Fibroblast of lung (primary cell): ENCODE measurements at regions not wholly inside any gene's neighbourhood (a gene's known extent, or its start where the extent isn't known, plus 50 kb on each side); places are given as distances from the start of the nearest gene placed in this dataset.

ENCODE experiments used
- EZH2 ChIP-seq: IDR thresholded peaks from 2 replicates; pipeline ENCODE4 v1.5.1; 2012; ENCODE audit warnings: low read length, control low read depth, mild to moderate bottlenecking; ENCODE audit errors: missing control alignments
- TF ChIP-seq, protein P1 (sequence below), 2 donors: IDR thresholded peaks in 1 of 2; conservative IDR thresholded peaks in 1 of 2; 1 replicate in 1 of 2; 2 replicates in 1 of 2; pipeline ENCODE4 v1.5.1; 2011 to 2012; ENCODE audit warnings: low read length in 2 of 2, control low read depth in 1 of 2, inconsistent platforms in 1 of 2, low read depth in 1 of 2, mild to moderate bottlenecking in 1 of 2

DNA sequence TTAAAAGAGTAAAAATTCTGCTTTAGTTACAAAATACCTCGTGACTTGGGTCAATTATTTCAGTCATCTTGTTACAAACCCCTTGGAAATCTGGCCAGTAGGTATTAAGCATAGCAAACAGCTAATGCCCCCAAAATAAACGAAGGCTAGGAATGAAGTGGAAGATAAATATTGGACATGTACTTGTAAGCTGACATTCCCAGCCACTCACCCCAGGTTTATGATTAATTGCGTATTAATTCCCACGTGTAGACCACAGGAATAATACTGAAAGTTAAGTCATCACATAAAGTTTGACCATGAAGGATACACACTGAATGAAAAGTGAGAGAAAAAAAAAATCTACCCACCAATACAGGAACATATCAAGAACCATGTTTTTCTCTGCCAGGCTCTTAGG lies 936.5 kb upstream of the ADGRB3 start:
- no peak for TF ChIP-seq EZH2
- TF ChIP-seq, protein P1, sequence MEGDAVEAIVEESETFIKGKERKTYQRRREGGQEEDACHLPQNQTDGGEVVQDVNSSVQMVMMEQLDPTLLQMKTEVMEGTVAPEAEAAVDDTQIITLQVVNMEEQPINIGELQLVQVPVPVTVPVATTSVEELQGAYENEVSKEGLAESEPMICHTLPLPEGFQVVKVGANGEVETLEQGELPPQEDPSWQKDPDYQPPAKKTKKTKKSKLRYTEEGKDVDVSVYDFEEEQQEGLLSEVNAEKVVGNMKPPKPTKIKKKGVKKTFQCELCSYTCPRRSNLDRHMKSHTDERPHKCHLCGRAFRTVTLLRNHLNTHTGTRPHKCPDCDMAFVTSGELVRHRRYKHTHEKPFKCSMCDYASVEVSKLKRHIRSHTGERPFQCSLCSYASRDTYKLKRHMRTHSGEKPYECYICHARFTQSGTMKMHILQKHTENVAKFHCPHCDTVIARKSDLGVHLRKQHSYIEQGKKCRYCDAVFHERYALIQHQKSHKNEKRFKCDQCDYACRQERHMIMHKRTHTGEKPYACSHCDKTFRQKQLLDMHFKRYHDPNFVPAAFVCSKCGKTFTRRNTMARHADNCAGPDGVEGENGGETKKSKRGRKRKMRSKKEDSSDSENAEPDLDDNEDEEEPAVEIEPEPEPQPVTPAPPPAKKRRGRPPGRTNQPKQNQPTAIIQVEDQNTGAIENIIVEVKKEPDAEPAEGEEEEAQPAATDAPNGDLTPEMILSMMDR (conservative IDR thresholded peaks at IDR 0.05 in 1 of 2, IDR thresholded peaks at IDR 0.05 in 1 of 2; ENCODE audit: low read depth in 1 of 2, low read length in 2 of 2): no peak
